ENCODE measurements at regions not wholly inside any gene's neighbourhood (a gene's known extent, or its start where the extent isn't known, plus 50 kb on each side); places are given as distances from the start of the nearest gene placed in this dataset.
"Not testable (repeated sequence)": the region's sequence is repeated elsewhere in the genome, so short reads cannot be mapped to it uniquely, and the experiment has no call there.

DNA sequence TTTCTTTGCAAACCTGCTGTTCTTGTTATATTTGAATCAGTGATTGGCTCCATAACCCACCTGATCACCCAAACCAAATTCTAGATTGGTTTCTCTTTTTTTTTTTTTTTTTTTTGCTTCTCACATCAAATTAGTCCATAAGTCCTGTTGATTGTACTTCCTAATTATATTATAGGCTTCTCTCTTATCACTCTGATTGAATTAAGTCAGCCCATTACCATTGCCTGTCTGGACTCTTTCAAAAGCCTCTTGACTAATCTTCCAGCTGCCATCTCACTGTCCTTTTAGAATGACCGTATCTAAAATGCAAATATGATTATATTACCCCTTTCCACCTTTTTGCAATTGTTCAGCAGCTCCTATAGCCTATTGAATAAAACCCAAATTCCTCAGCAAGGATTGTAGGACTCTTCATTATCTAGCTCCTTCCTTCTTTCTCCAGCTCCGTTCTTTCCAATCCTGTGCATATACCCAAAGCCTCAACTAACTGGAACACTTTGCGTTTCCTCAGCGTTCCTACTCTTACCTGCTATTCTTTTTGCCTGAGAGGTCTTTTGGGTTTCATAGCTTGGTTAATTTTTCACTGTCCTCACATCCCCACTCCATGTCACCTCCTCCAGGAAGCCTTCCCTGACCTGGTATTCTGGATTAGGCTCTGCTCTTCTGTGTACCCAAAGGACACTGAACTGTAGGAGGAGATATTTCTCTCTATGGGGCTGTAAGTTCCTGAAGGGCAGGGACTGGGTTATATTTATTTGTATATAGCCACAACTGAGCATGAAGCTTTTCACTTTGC is 423.3 kb downstream of the TMEM135 start:
- DNase-seq (ENCODE audit: low spot score), result no peak

GRCh38 chr11:87460279-87460678 is 422.5 kb downstream of the TMEM135 start:
- no peak for DNase-seq (ENCODE audit: low spot score)

GRCh38 chr11:87459351-87459750 is 421.6 kb downstream of the TMEM135 start:
- DNase-seq (ENCODE audit: low spot score), result no peak

DNA sequence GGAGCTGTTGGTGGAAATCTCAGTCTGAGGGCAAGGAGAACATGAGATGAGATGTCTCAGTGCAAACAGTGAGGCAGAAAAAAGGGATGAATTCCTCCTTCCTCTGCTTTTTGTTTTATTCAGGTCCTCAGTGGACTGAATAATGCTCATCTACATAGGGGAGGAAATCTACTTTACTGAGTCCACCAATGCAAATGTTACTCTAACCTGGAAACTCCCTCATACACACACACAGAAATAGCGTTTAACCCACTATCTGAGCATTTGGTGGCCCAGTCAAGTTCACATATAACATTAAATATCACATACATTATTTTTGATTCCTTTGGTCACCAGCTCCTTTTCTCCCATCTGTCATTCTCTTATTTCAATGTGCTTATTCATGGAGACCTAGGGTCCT is 418.8 kb downstream of the TMEM135 start:
- no peak for DNase-seq (ENCODE audit: low spot score)

DNA sequence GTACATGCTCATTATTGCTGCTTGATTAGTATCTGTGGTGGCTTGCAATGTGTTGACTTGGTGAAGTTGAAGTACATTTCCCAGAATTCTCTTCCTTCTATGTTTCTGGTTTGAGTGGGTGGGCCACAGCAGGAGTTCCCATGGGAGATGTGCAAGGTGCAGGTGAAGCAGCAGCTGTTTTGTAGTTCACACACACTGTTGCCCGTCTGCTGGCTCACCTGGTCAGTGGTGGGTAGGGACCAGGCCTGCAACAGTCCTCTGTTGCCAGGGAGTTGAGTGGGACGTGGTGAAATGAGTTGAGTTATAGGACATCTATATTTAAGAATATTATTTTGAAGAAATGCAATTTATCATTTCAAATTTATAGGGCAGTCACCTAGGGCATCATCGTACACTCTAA is 417.4 kb downstream of the TMEM135 start:
- no peak for DNase-seq (ENCODE audit: low spot score)

- no peak for DNase-seq (ENCODE audit: low spot score)
Measured at GRCh38 chr11:87454241-87454640, 416.5 kb downstream of the TMEM135 start.

- DNase-seq (ENCODE audit: low spot score), result no peak
Measured at GRCh38 chr11:87453531-87454089, 415.9 kb downstream of the TMEM135 start.

DNA sequence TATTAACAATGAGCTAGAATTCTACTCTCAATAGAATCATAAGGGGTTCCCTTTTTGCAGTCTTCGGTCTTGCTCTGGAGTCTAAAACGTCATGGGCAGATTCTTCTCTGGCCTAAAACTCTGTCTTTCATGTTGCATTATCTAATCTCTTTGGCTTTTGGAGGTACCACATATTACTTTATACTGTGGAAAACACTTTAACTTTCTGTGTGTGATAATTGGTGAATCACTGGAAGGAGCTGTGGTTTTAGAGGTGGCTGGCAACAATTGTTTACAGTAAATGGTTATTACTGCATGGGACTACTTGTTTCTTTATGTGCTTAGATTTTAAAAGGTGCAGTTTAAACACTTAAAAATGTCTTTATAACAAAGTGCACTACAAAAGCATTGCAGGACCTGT is 414.3 kb downstream of the TMEM135 start:
- DNase-seq (ENCODE audit: low spot score), result not testable (repeated sequence)

- DNase-seq (ENCODE audit: low spot score), result no peak
Measured at GRCh38 chr11:87451395-87451794, 413.7 kb downstream of the TMEM135 start.

DNA sequence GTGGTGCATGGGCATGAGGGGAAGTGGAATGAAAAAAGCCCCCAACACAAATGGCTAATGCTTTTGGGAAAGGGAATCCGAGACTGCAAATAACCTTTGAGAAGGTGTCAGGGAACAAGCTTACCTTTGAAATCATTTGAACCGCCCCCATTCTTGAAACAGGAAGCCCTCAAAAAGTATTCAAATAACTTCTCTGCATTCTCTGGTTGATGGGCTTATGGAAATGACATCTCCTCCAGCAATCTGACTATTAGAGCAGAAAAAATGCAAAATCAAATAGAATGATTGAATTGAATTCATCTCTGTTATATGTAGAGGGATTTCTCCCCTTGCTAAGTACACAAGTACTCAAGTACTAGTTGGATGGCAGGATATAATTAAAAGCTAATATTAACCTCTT is 409.9 kb downstream of the TMEM135 start:
- DNase-seq (ENCODE audit: low spot score), result no peak

- DNase-seq (ENCODE audit: low spot score), result no peak
Measured at GRCh38 chr11:87444993-87445392, 407.3 kb downstream of the TMEM135 start.

DNA sequence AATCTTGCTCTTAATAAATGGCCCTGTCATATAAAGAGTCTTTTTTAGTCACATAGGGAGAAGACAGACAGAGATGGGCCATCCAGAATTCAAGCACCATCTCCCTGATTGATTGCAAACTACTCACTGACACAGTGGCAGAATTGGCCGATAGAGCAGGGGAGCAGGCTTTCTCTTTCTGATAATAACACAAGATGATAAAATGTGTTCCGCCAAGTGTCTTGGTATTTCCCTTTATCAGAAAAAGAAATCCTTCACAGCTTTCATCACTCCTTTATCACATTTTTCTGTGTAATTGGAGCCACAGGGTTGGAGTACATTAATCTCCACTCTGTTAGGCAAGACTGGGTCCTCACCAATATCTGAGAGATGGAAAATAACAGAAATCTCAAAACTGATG is 406.0 kb downstream of the TMEM135 start:
- no peak for DNase-seq (ENCODE audit: low spot score)

- DNase-seq (ENCODE audit: low spot score), result no peak
Measured at GRCh38 chr11:87440076-87440770, 402.5 kb downstream of the TMEM135 start.

- DNase-seq (ENCODE audit: low spot score), result no peak
Measured at GRCh38 chr11:87438416-87438815, 400.7 kb downstream of the TMEM135 start.

GRCh38 chr11:87437844-87438223 is 400.1 kb downstream of the TMEM135 start:
- DNase-seq (ENCODE audit: low spot score), result no peak

- DNase-seq (ENCODE audit: low spot score), result no peak
Measured at GRCh38 chr11:87437133-87437843, 399.6 kb downstream of the TMEM135 start.

- DNase-seq (ENCODE audit: low spot score), result no peak
Measured at GRCh38 chr11:87432022-87432421, 394.3 kb downstream of the TMEM135 start.

DNA sequence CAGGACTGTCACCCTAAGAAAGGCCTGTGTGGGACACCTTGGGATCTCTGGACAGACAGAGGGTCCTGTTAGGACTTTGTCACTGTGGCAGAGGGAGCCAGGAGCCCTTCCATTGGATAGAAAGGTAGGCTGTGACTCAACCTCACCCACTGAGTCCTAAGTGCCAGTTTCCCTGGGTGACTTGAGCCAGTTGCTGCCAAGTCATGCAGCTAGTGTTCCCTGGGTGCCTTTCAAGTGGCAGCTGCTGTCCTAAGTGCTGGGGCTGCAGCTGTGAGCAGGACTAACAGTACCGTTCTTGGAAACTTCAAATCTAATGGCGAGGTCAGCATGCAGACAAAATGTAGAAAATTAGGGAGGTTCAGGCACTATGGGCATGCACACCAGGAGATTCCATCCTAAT is 393.7 kb downstream of the TMEM135 start:
- DNase-seq (ENCODE audit: low spot score), result no peak

- no peak for DNase-seq (ENCODE audit: low spot score)
Measured at GRCh38 chr11:87430821-87431220, 393.1 kb downstream of the TMEM135 start.

DNA sequence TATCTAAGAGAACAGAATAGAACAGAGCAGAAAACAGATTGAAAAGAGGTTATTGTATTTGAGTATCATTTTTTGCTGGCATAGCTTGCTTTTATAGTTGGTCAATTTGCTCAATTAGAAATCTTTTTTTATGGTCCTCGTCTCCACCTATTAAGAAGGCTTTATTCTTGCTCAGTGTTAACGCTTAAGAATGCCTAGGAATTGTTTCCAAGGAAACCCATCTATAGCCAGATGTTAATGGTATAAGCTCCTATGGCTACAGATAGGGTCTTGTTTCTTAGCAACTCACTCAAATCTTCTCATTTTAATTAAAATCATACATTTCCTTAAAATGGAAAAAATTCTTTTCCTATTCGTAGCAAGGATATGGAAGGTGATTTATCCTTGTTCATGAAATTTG is 392.3 kb downstream of the TMEM135 start:
- DNase-seq (ENCODE audit: low spot score), result no peak

- no peak for DNase-seq (ENCODE audit: low spot score)
Measured at GRCh38 chr11:87428266-87428665, 390.5 kb downstream of the TMEM135 start.

- no peak for DNase-seq (ENCODE audit: low spot score)
Measured at GRCh38 chr11:87425943-87426342, 388.2 kb downstream of the TMEM135 start.

DNA sequence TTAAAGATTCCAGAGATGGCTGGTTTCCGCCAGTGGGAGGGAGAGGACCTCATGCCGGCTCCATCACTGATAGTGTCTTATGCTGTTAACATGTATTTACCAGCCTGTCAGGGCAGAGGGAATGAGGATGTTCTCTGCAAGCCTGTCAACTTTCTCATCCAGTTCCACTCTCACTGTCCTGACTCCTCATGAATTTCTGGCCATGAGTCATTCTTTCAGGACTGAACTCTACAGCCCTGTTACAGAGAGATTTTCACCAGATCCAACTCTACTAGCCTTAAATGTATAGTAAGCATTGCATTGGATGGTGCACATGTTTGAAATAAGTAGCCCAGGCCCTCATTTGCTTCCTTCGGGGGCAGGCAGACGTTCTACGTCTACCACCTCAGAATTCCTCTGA is 387.7 kb downstream of the TMEM135 start:
- no peak for DNase-seq (ENCODE audit: low spot score)
